ENCODE measurements at regions not wholly inside any gene's neighbourhood (a gene's known extent, or its start where the extent isn't known, plus 50 kb on each side); places are given as distances from the start of the nearest gene placed in this dataset.

DNA sequence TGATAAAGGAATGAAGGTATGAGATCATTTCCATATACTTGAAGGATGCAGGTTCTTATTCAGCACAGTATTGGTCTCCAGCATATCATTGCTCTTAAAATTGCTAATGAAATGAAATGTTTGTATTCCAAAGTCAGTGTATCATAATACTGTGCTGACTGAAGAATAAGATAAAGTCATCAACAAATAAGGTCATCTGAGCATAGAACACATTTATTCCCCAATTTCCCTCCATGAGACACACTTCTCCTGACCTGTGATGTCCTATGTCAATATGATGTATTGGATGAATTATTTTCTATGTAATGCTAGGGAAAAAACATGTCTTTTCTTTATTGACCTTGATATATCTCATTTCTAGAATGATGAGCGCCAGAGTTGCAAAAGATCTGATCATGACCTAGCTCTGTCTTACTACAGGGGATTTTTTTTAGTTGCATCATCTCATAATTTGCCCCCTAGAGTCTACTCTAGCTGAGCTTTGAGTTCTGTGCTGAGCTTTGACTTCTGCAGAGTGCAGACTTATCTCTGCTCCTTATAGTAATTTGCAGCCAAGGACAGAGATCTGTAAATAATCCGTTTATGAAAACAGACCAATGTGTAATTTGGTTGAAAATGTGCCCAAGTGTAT lies 859.8 kb downstream of the TRIB2 start:
- TF ChIP-seq, protein P1, sequence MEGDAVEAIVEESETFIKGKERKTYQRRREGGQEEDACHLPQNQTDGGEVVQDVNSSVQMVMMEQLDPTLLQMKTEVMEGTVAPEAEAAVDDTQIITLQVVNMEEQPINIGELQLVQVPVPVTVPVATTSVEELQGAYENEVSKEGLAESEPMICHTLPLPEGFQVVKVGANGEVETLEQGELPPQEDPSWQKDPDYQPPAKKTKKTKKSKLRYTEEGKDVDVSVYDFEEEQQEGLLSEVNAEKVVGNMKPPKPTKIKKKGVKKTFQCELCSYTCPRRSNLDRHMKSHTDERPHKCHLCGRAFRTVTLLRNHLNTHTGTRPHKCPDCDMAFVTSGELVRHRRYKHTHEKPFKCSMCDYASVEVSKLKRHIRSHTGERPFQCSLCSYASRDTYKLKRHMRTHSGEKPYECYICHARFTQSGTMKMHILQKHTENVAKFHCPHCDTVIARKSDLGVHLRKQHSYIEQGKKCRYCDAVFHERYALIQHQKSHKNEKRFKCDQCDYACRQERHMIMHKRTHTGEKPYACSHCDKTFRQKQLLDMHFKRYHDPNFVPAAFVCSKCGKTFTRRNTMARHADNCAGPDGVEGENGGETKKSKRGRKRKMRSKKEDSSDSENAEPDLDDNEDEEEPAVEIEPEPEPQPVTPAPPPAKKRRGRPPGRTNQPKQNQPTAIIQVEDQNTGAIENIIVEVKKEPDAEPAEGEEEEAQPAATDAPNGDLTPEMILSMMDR (IDR thresholded peaks at IDR 0.05), result no peak
- TF ChIP-seq EZH2 (IDR thresholded peaks at IDR 0.05; ENCODE audit: borderline replicate concordance, insufficient read depth, low read depth, low read length, poor library complexity, severe bottlenecking), result no peak

All from B cell (primary cell).